Progenitor cell of endocrine pancreas (in vitro differentiated cells): ENCODE measurements at regions not wholly inside any gene's neighbourhood (a gene's known extent, or its start where the extent isn't known, plus 50 kb on each side); places are given as distances from the start of the nearest gene placed in this dataset.

Experiments
- DNase-seq: peaks from one replicate; pipeline ENCODE4 v3.0.0; 2021; ENCODE audit warnings: low spot score; ENCODE audit not compliant: unreplicated experiment
- H3K27ac Mint-ChIP-seq: 2 replicates; pipeline ENCODE4 v1.8.0; 2021; ENCODE audit warnings: mild to moderate bottlenecking, moderate library complexity, mixed read lengths
- H3K27me3 Mint-ChIP-seq: 2 replicates; pipeline ENCODE4 v1.8.0; 2021; ENCODE audit warnings: mixed read lengths
- H3K36me3 Mint-ChIP-seq: 2 replicates; pipeline ENCODE4 v1.8.0; 2022; ENCODE audit warnings: mixed read lengths; ENCODE audit not compliant: insufficient read depth
- H3K4me1 Mint-ChIP-seq: 2 replicates; pipeline ENCODE4 v1.8.0; 2021; ENCODE audit warnings: low read depth, mixed read lengths
- H3K4me3 Mint-ChIP-seq: 2 replicates; pipeline ENCODE4 v1.8.0; 2021; ENCODE audit warnings: low read depth, mild to moderate bottlenecking, moderate library complexity, mixed read lengths
- H3K9me3 Mint-ChIP-seq: 2 replicates; pipeline ENCODE4 v1.8.0; 2021; ENCODE audit warnings: low read depth, mixed read lengths
- TF ChIP-seq, protein P1 (sequence below): fragments of 200-600 bp; sonication (generic); IDR thresholded peaks from one replicate; pipeline ENCODE4 v1.5.0; 2021; ENCODE audit warnings: antibody characterized with exemption, mild to moderate bottlenecking; ENCODE audit not compliant: unreplicated experiment

DNA sequence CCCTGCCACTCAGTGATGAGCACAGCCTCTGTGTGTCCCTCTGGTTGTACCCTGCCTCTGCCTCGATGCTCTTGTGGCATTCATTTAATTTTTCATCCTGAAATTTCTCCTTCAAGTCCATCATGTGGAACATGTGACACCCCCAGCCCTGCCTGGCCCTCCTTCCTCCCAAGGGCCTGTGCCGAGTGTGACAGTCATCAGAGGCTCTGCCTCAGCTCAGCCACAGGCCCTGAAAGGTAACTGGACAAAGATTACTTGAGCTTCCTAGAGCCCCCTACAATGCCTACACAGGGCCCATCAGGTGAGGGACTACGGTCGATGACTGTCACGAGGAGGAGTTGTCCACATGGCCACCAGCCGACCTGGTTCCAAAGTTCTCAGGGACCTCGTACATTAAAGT is 75.1 kb downstream of the C1QL2 start:
- Mint-ChIP-seq H3K4me3 (no peak overlapping the region), H3K4me1 (peaks cover 27% of the 10 kb centered on the region), H3K27me3 (peaks cover 18% of the 10 kb centered on the region), H3K36me3 (no peaks in the 10 kb centered on the region), H3K27ac (no peak overlapping the region), H3K9me3 (no peaks in the 10 kb centered on the region)
- no peak for DNase-seq
- TF ChIP-seq, protein P1, sequence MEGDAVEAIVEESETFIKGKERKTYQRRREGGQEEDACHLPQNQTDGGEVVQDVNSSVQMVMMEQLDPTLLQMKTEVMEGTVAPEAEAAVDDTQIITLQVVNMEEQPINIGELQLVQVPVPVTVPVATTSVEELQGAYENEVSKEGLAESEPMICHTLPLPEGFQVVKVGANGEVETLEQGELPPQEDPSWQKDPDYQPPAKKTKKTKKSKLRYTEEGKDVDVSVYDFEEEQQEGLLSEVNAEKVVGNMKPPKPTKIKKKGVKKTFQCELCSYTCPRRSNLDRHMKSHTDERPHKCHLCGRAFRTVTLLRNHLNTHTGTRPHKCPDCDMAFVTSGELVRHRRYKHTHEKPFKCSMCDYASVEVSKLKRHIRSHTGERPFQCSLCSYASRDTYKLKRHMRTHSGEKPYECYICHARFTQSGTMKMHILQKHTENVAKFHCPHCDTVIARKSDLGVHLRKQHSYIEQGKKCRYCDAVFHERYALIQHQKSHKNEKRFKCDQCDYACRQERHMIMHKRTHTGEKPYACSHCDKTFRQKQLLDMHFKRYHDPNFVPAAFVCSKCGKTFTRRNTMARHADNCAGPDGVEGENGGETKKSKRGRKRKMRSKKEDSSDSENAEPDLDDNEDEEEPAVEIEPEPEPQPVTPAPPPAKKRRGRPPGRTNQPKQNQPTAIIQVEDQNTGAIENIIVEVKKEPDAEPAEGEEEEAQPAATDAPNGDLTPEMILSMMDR, result no peak

DNA sequence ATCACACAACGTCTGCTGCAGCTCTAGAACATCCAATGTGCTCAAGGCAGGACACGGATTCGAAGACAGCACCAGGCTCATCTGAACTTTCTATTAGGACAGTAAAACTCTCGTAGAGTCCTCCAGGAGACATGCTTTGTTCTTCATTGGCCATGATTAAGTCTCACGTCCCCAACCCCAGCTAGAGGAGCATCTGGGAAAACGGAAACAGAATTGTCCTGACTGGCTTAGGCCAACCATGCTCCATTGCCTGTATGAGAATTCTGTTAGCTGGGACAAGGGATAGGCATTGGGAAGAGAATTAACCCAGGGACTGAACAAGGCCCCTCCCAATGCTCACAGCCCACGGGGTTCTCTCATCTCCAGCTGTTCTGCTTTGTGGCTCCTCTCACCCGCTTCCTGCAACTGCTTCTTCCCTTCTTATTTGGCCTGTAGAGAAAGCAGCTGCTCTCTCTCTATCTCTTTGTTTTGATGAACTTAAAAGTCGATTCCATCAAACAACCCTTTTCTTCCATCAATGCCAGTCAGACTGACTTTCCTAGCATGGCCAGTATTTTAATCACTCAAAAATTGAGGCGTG is 75.6 kb downstream of the C1QL2 start:
- Mint-ChIP-seq H3K27ac (no peak overlapping the region), H3K9me3 (no peaks in the 10 kb centered on the region), H3K4me1 (peaks cover 27% of the 10 kb centered on the region), H3K4me3 (no peak overlapping the region), H3K36me3 (no peaks in the 10 kb centered on the region), H3K27me3 (peaks cover 13% of the 10 kb centered on the region)
- TF ChIP-seq, protein P1, result no peak
- DNase-seq, result no peak

DNA sequence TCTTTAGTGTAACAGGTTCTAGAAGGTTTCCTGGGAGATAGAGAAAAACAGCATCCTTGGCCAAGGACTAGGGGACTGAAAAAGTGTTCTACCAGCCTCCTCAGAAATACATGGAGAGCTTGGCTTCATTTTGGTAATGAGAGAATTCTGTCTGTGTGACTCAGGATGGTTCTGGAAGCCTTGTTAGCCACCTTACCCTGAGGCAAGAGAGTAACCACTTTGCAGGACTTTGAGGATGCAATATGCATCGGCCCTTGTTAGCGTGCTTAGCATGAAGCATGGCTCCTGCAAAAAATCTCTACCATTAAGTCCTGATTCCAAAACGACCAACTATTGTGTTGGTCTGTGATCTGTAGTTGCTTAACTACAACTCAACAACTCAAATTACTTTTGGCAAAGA is 79.8 kb downstream of the C1QL2 start:
- no peak for DNase-seq
- H3K9me3 Mint-ChIP-seq, result no peaks in the 10 kb centered on the region
- H3K36me3 Mint-ChIP-seq, result no peaks in the 10 kb centered on the region
- H3K4me3 Mint-ChIP-seq, result no peak overlapping the region
- TF ChIP-seq, protein P1, result no peak
- no peak overlapping the region for H3K27ac Mint-ChIP-seq
- H3K27me3 Mint-ChIP-seq, result peaks cover 32% of the 10 kb centered on the region
- H3K4me1 Mint-ChIP-seq, result no peaks in the 10 kb centered on the region

DNA sequence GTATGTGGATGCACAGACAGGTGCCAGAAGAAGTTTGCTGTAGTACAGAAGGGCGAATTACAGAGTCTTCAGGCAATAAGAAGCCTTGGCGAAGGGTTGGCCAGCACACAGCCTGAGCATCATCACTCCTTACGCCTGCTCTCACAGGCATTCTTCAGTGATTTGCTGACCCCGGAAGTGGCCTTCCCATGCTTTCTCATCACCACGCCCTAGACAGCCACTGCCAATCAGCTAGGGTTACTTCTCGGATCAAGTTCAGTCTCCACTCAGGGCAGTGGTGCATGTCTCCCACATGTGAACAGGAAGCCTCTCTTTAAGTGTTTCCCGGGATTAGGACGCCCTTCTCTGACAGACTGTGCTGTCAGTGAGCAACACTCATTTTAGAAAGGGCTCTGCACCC is 81.8 kb downstream of the C1QL2 start:
- H3K9me3 Mint-ChIP-seq, result no peaks in the 10 kb centered on the region
- H3K36me3 Mint-ChIP-seq, result no peaks in the 10 kb centered on the region
- no peak overlapping the region for H3K4me3 Mint-ChIP-seq
- DNase-seq, result no peak
- H3K27ac Mint-ChIP-seq, result no peak overlapping the region
- TF ChIP-seq, protein P1, result no peak
- H3K27me3 Mint-ChIP-seq, result peaks cover 35% of the 10 kb centered on the region
- H3K4me1 Mint-ChIP-seq, result no peaks in the 10 kb centered on the region

DNA sequence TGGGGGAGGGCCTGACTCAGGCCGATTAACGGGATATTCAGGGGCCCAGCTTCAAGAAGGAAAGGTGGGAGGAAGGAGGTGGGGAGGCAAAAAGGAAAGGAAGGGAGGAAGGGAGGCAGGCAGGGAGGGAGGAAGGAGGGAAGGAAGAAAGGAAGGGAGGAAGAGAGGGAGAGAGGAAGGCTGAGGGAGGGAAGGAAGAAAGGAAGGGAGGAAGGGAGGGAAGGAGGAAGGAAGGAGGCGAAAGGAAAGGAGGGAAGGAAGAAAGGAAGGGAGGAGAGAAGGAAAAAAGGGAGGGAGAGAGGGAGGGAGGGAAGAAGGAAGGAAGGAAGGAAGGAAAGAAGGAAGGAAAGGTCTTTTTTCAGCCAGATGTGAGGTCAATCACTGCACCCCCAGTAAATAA is 85.3 kb downstream of the C1QL2 start:
- Mint-ChIP-seq H3K27ac (no peak overlapping the region), H3K4me3 (no peak overlapping the region), H3K27me3 (peaks cover 39% of the 10 kb centered on the region), H3K4me1 (peaks cover 5% of the 10 kb centered on the region), H3K9me3 (no peaks in the 10 kb centered on the region), H3K36me3 (no peaks in the 10 kb centered on the region)
- TF ChIP-seq, protein P1, result no peak
- DNase-seq, result no peak
